ENCODE measurements at regions not wholly inside any gene's neighbourhood (a gene's known extent, or its start where the extent isn't known, plus 50 kb on each side); places are given as distances from the start of the nearest gene placed in this dataset.

- in situ Hi-C loops (cut with HindIII; ENCODE audit: low sequenced_read_pairs): no loop called here
- no peak for DNase-seq (ENCODE audit: low spot score)
These were observed 1191.0 kb downstream of the SLITRK5 start for GRCh38 chr13:88862095-88862620.

GRCh38 chr13:88863116-88863515, 1191.9 kb downstream of the SLITRK5 start:
- in situ Hi-C loops (cut with HindIII; ENCODE audit: low sequenced_read_pairs): no loop called here
- DNase-seq (ENCODE audit: low spot score): no peak

- no peak for DNase-seq (ENCODE audit: low spot score)
- in situ Hi-C loops (cut with HindIII; ENCODE audit: low sequenced_read_pairs): no loop called here
These were observed 1195.0 kb downstream of the SLITRK5 start for GRCh38 chr13:88866195-88866594.

- no peak for DNase-seq (ENCODE audit: low spot score)
- in situ Hi-C loops (cut with HindIII; ENCODE audit: low sequenced_read_pairs): no loop called here
These were observed 1212.6 kb downstream of the SLITRK5 start for GRCh38 chr13:88883741-88884140.

- in situ Hi-C loops (cut with HindIII; ENCODE audit: low sequenced_read_pairs): no loop called here
- DNase-seq (ENCODE audit: low spot score): no peak
These were observed 1216.0 kb downstream of the SLITRK5 start for GRCh38 chr13:88887045-88887662.

GRCh38 chr13:88895261-88895941, 1224.2 kb downstream of the SLITRK5 start:
- DNase-seq (ENCODE audit: low spot score): no peak
- in situ Hi-C loops (cut with HindIII; ENCODE audit: low sequenced_read_pairs): no loop called here

- in situ Hi-C loops (cut with HindIII; ENCODE audit: low sequenced_read_pairs): no loop called here
- no peak for DNase-seq (ENCODE audit: low spot score)
These were observed 1225.3 kb downstream of the SLITRK5 start for GRCh38 chr13:88896466-88896865.

- peak; percentile 2 for DNase-seq (ENCODE audit: low spot score)
- in situ Hi-C loops (cut with HindIII; ENCODE audit: low sequenced_read_pairs): no loop called here
These were observed 1237.8 kb downstream of the SLITRK5 start for GRCh38 chr13:88908961-88909441.

GRCh38 chr13:88919970-88920628, 1248.9 kb downstream of the SLITRK5 start:
- in situ Hi-C loops (cut with HindIII; ENCODE audit: low sequenced_read_pairs): no loop called here
- DNase-seq (ENCODE audit: low spot score): no peak

GRCh38 chr13:88925954-88926353, 1254.8 kb downstream of the SLITRK5 start:
- in situ Hi-C loops (cut with HindIII; ENCODE audit: low sequenced_read_pairs): no loop called here
- DNase-seq (ENCODE audit: low spot score): no peak

- in situ Hi-C loops (cut with HindIII; ENCODE audit: low sequenced_read_pairs): no loop called here
- DNase-seq (ENCODE audit: low spot score): no peak
These were observed 1255.8 kb downstream of the SLITRK5 start for GRCh38 chr13:88926890-88927502.

GRCh38 chr13:88932950-88933349, 1261.8 kb downstream of the SLITRK5 start:
- DNase-seq (ENCODE audit: low spot score): no peak
- in situ Hi-C loops (cut with HindIII; ENCODE audit: low sequenced_read_pairs): no loop called here

- no peak for DNase-seq (ENCODE audit: low spot score)
- in situ Hi-C loops (cut with HindIII; ENCODE audit: low sequenced_read_pairs): no loop called here
These were observed 1266.2 kb downstream of the SLITRK5 start for GRCh38 chr13:88937384-88937783.

GRCh38 chr13:88945793-88946192, 1274.6 kb downstream of the SLITRK5 start:
- no peak for DNase-seq (ENCODE audit: low spot score)
- in situ Hi-C loops (cut with HindIII; ENCODE audit: low sequenced_read_pairs): no loop called here

- no peak for DNase-seq (ENCODE audit: low spot score)
- in situ Hi-C loops (cut with HindIII; ENCODE audit: low sequenced_read_pairs): no loop called here
These were observed 1277.3 kb downstream of the SLITRK5 start for GRCh38 chr13:88948501-88948900.

GRCh38 chr13:88958821-88959220, 1287.7 kb downstream of the SLITRK5 start:
- in situ Hi-C loops (cut with HindIII; ENCODE audit: low sequenced_read_pairs): no loop called here
- no peak for DNase-seq (ENCODE audit: low spot score)

- in situ Hi-C loops (cut with HindIII; ENCODE audit: low sequenced_read_pairs): no loop called here
- no peak for DNase-seq (ENCODE audit: low spot score)
These were observed 1305.3 kb downstream of the SLITRK5 start for GRCh38 chr13:88976466-88976865.

GRCh38 chr13:88978607-88979006, 1307.4 kb downstream of the SLITRK5 start:
- in situ Hi-C loops (cut with HindIII; ENCODE audit: low sequenced_read_pairs): no loop called here
- no peak for DNase-seq (ENCODE audit: low spot score)

GRCh38 chr13:88979465-88980175, 1308.4 kb downstream of the SLITRK5 start:
- in situ Hi-C loops (cut with HindIII; ENCODE audit: low sequenced_read_pairs): no loop called here
- DNase-seq (ENCODE audit: low spot score): no peak
